H9 (cell line): ENCODE measurements at regions not wholly inside any gene's neighbourhood (a gene's known extent, or its start where the extent isn't known, plus 50 kb on each side); places are given as distances from the start of the nearest gene placed in this dataset.

Source experiments
- DNase-seq: peaks from one replicate; pipeline ENCODE4 v3.0.0-alpha.2; 2017
- H2AFZ ChIP-seq: one replicate; pipeline ENCODE4 v1.6.1; 2013; ENCODE audit warnings: mild to moderate bottlenecking, low read length, control low read depth, moderate library complexity
- H2AK5ac ChIP-seq: 2 replicates; pipeline ENCODE4 v1.6.1; 2013; ENCODE audit warnings: low read length, control low read depth, mixed read lengths; ENCODE audit not compliant: insufficient read length
- H2BK120ac ChIP-seq: one replicate; pipeline ENCODE4 v1.6.1; 2013; ENCODE audit warnings: low read depth, mild to moderate bottlenecking, low read length, control low read depth, inconsistent platforms; ENCODE audit not compliant: poor library complexity, severe bottlenecking
- H2BK12ac ChIP-seq: 2 replicates; pipeline ENCODE4 v1.6.1; 2013; ENCODE audit warnings: low read length, control low read depth, mixed read lengths, low read depth; ENCODE audit not compliant: insufficient read length
- H2BK15ac ChIP-seq: 2 replicates; pipeline ENCODE4 v1.6.1; 2013; ENCODE audit warnings: low read depth, low read length, control low read depth
- H2BK20ac ChIP-seq: one replicate; pipeline ENCODE4 v1.6.1; 2013; ENCODE audit warnings: low read depth, mild to moderate bottlenecking, low read length, control low read depth, inconsistent platforms; ENCODE audit not compliant: poor library complexity, severe bottlenecking
- H2BK5ac ChIP-seq: 2 replicates; pipeline ENCODE4 v1.6.1; 2013; ENCODE audit warnings: low read length, control low read depth, mixed read lengths; ENCODE audit not compliant: insufficient read length
- H3K14ac ChIP-seq: 2 replicates; pipeline ENCODE4 v1.6.1; 2013; ENCODE audit warnings: low read length, control low read depth; ENCODE audit not compliant: insufficient read depth
- H3K18ac ChIP-seq: 2 replicates; pipeline ENCODE4 v1.6.1; 2013; ENCODE audit warnings: low read depth, mild to moderate bottlenecking, mixed read lengths, low read length, control low read depth; ENCODE audit not compliant: insufficient read length
- H3K23ac ChIP-seq: 2 replicates; pipeline ENCODE4 v1.6.1; 2013; ENCODE audit warnings: low read length, control low read depth, mixed read lengths, low read depth; ENCODE audit not compliant: insufficient read length
- H3K23me2 ChIP-seq: 2 replicates; pipeline ENCODE4 v1.6.1; 2013; ENCODE audit warnings: low read depth, mild to moderate bottlenecking, mixed read lengths, low read length, control low read depth; ENCODE audit not compliant: insufficient read length, poor library complexity, severe bottlenecking
- H3K27ac ChIP-seq: 2 replicates; pipeline ENCODE4 v1.5.1; 2013; ENCODE audit warnings: low read length, control low read depth, mixed read lengths, low read depth; ENCODE audit not compliant: insufficient read length
- H3K27me3 ChIP-seq: 2 replicates; pipeline ENCODE4 v1.6.1; 2013; ENCODE audit warnings: low read length, control low read depth, inconsistent platforms; ENCODE audit not compliant: insufficient read depth
- H3K4ac ChIP-seq: 2 replicates; pipeline ENCODE4 v1.6.1; 2013; ENCODE audit warnings: low read depth, mild to moderate bottlenecking, control low read depth, inconsistent platforms, low read length, moderate library complexity
- H3K4me1 ChIP-seq: 2 replicates; pipeline ENCODE4 v1.6.1; 2013; ENCODE audit warnings: low read length, control low read depth, inconsistent platforms; ENCODE audit not compliant: insufficient read depth
- H3K4me2 ChIP-seq: 2 replicates; pipeline ENCODE4 v1.6.1; 2013; ENCODE audit warnings: low read length, control low read depth, mixed read lengths; ENCODE audit not compliant: insufficient read length, insufficient read depth
- H3K56ac ChIP-seq: 2 replicates; pipeline ENCODE4 v1.6.1; 2013; ENCODE audit warnings: low read depth, mild to moderate bottlenecking, mixed read lengths, low read length, control low read depth; ENCODE audit not compliant: insufficient read length
- H3K79me1 ChIP-seq: 2 replicates; pipeline ENCODE4 v1.6.1; 2013; ENCODE audit warnings: low read depth, mild to moderate bottlenecking, moderate library complexity, low read length, control low read depth, inconsistent platforms; ENCODE audit not compliant: insufficient read depth, poor library complexity, severe bottlenecking
- H3K79me2 ChIP-seq: 2 replicates; pipeline ENCODE4 v1.6.1; 2013; ENCODE audit warnings: low read length, control low read depth, inconsistent platforms; ENCODE audit not compliant: insufficient read depth
- H3K9ac ChIP-seq: 2 replicates; pipeline ENCODE4 v1.6.1; 2013; ENCODE audit warnings: low read length, control low read depth, mixed read lengths; ENCODE audit not compliant: insufficient read length; ENCODE audit errors: extremely low read depth
- H3K9me3 ChIP-seq: one replicate; pipeline ENCODE4 v1.6.1; 2013; ENCODE audit warnings: low read depth, low read length, inconsistent platforms; ENCODE audit not compliant: control insufficient read depth
- H3T11ph ChIP-seq: one replicate; pipeline ENCODE4 v1.6.1; 2013; ENCODE audit warnings: mild to moderate bottlenecking, low read length, control low read depth, inconsistent platforms
- H4K20me1 ChIP-seq: one replicate; pipeline ENCODE4 v1.6.1; 2013; ENCODE audit not compliant: control insufficient read depth, insufficient read length, insufficient read depth
- H4K5ac ChIP-seq: 2 replicates; pipeline ENCODE4 v1.6.1; 2013; ENCODE audit warnings: low read depth, mild to moderate bottlenecking, mixed read lengths, low read length, control low read depth; ENCODE audit not compliant: insufficient read length
- H4K8ac ChIP-seq: replicated peaks from 2 replicates; pipeline ENCODE4 v1.6.1; 2013; ENCODE audit warnings: low read length, control low read depth, mixed read lengths, low read depth; ENCODE audit not compliant: insufficient read length
- H4K91ac ChIP-seq: 2 replicates; pipeline ENCODE4 v1.6.1; 2013; ENCODE audit warnings: low read depth, mild to moderate bottlenecking, moderate library complexity, mixed read lengths, low read length, control low read depth; ENCODE audit not compliant: insufficient read length
- H3K27ac Mint-ChIP-seq, 3 experiments: 2 replicates in 2 of 3; 3 replicates in 1 of 3; pipeline ENCODE4 v1.8.0; 2020 to 2021; ENCODE audit warnings: mixed read lengths in 3 of 3, mild to moderate bottlenecking in 1 of 3, moderate library complexity in 1 of 3
- H3K27me3 Mint-ChIP-seq: 2 replicates; pipeline ENCODE4 v1.8.0; 2021; ENCODE audit warnings: low read depth, mild to moderate bottlenecking, moderate library complexity, mixed read lengths
- H3K36me3 Mint-ChIP-seq, 3 experiments: 2 replicates in 2 of 3; 3 replicates in 1 of 3; pipeline ENCODE4 v1.8.0; 2020 to 2021; ENCODE audit warnings: low read depth in 3 of 3, mixed read lengths in 3 of 3; ENCODE audit not compliant: insufficient read depth in 1 of 3
- H3K4me1 Mint-ChIP-seq, 2 experiments: 2 replicates each; pipeline ENCODE4 v1.8.0; 2020; ENCODE audit warnings: mixed read lengths in 2 of 2
- H3K4me3 Mint-ChIP-seq, 2 experiments: 2 replicates in 1 of 2; 3 replicates in 1 of 2; pipeline ENCODE4 v1.8.0; 2020 to 2021; ENCODE audit warnings: mild to moderate bottlenecking in 2 of 2, mixed read lengths in 2 of 2, moderate library complexity in 1 of 2
- H3K9me3 Mint-ChIP-seq, 2 experiments: 2 replicates in 1 of 2; 3 replicates in 1 of 2; pipeline ENCODE4 v1.8.0; 2020; ENCODE audit warnings: mild to moderate bottlenecking in 2 of 2, mixed read lengths in 2 of 2, moderate library complexity in 1 of 2
- WGBS: extraction: QIAGEN DNeasy Blood & Tissue Kit; methylation state at CpG from one replicate; pipeline ENCODE4 v1.1.7; 2013; ENCODE audit warnings: missing lambda C conversion rate, low lambda C conversion rate, mixed read lengths; ENCODE audit not compliant: insufficient read length; ENCODE audit errors: extremely low coverage; 5-methylcytosine and 5-hydroxymethylcytosine counted together
- TF ChIP-seq, protein P1 (sequence below): fragments of 200-600 bp; sonication (generic); conservative IDR thresholded peaks from 3 replicates; pipeline ENCODE4 v1.8.0; 2021; ENCODE audit warnings: antibody characterized with exemption, mild to moderate bottlenecking

DNA sequence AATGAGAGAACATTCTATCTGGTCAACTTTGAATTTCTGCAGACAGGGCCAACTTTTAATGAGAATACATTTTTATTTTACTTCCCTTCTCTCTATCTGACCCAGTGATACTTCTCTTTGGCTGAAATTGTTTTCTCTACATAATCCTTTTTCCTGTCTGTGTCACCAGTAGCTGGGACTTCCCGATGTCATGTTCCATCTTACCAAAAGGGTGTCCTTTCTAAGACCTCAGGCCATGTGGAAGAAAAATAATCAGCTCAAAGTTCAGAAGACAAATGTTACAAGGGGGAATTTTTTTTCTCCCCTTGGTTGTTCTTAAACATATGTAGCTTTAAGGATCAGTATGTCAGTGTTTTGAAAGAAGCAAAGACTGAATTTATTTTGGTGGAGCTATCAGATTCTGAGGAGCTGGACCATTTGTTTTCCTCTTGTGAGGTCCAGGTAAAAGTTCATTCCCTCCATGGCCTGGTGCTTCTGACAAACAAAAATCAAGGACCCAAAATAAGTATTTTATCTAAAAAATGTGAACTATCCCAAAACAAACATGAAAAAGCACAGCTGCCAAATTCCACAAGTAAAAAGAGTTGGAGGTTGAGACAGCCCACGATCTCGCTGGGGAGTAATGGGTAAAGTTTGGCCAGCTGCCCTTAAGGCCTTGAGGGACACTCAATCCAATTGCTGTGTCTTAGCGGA, 859.4 kb upstream of the NR2F2 start:
- Histone ChIP-seq H2BK20ac (no peak overlapping the region), H3K56ac (no peak overlapping the region), H3K4ac (no peak overlapping the region), H4K5ac (no peak overlapping the region), H3K9me3 (no peaks in the 10 kb centered on the region), H2BK5ac (no peak overlapping the region), H3K79me1 (no peaks in the 10 kb centered on the region), H4K91ac (no peak overlapping the region), H2AK5ac (no peak overlapping the region), H3K4me2 (no peak overlapping the region), H2BK120ac (no peak overlapping the region), H3T11ph (no peak overlapping the region), H4K8ac (no peak overlapping the region), H2AFZ (no peak overlapping the region), H3K4me1 (no peaks in the 10 kb centered on the region), H3K27ac (no peak overlapping the region), H3K14ac (no peak overlapping the region), H3K9ac (no peak overlapping the region), H2BK12ac (no peak overlapping the region), H3K23me2 (no peaks in the 10 kb centered on the region), H2BK15ac (no peak overlapping the region), H4K20me1 (no peaks in the 10 kb centered on the region), H3K23ac (no peak overlapping the region), H3K18ac (no peak overlapping the region), H3K27me3 (no peaks in the 10 kb centered on the region), H3K79me2 (no peaks in the 10 kb centered on the region)
- TF ChIP-seq, protein P1, sequence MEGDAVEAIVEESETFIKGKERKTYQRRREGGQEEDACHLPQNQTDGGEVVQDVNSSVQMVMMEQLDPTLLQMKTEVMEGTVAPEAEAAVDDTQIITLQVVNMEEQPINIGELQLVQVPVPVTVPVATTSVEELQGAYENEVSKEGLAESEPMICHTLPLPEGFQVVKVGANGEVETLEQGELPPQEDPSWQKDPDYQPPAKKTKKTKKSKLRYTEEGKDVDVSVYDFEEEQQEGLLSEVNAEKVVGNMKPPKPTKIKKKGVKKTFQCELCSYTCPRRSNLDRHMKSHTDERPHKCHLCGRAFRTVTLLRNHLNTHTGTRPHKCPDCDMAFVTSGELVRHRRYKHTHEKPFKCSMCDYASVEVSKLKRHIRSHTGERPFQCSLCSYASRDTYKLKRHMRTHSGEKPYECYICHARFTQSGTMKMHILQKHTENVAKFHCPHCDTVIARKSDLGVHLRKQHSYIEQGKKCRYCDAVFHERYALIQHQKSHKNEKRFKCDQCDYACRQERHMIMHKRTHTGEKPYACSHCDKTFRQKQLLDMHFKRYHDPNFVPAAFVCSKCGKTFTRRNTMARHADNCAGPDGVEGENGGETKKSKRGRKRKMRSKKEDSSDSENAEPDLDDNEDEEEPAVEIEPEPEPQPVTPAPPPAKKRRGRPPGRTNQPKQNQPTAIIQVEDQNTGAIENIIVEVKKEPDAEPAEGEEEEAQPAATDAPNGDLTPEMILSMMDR: no peak
- Mint-ChIP-seq H3K27ac (no peak overlapping the region), H3K4me1 (0 out of 4 replicates have a peak, but pooled peaks cover 2% of the 10 kb centered on the region in 2 experiments), H3K36me3 (no peaks in the 10 kb centered on the region), H3K4me3 (no peak overlapping the region), H3K9me3 (no peaks in the 10 kb centered on the region; a peak in 1 of 5 replicates), H3K27me3 (no peaks in the 10 kb centered on the region; the same call in 1 of the 2 replicates)
- no CpG with 5 or more reads among the region's 4 CpGs for WGBS
- no peak for DNase-seq
